ENCODE measurements at regions not wholly inside any gene's neighbourhood (a gene's known extent, or its start where the extent isn't known, plus 50 kb on each side); places are given as distances from the start of the nearest gene placed in this dataset.
"Not testable (repeated sequence)": the region's sequence is repeated elsewhere in the genome, so short reads cannot be mapped to it uniquely, and the experiment has no call there.

DNA sequence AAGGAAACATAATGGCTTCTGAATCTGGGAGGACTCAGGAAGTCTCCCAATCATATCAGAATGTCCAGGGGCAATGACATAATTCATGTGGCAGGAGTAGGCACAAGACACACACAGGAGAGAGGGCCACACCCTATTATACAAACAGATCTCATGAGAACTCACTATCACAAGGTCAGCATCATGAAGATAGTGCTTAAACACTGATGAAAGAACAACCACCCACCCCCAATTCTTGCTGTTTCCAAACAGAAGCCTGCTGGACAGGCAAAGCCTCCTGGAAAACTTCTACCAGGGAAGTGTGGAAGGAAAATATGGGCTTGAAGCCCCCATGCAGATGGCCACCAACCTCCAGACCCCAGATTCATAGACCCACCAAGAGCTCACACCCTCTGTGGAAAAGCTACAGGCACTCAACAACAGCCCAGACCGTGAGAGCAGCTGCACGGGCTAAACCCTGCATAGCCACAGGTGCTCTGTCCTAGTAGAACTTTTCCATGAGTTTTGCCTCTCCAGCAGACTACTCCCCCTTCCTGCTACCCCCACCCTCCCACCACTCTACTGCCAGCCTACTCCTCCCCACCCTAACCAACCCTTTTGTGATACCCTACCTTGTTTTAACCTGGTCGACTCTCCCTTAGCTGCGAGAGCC is 287.1 kb downstream of the POTED start:
- not testable (repeated sequence) for H3K4me1 ChIP-seq (ENCODE audit: control insufficient read depth, insufficient read depth, low read length, unreplicated experiment); H3K36me3 ChIP-seq (ENCODE audit: insufficient read depth, low read length); H2AFZ ChIP-seq (ENCODE audit: low read length, unreplicated experiment); H3K27me3 ChIP-seq (ENCODE audit: insufficient read depth, low read length); H3K79me2 ChIP-seq (ENCODE audit: control insufficient read depth, insufficient read depth, low read length, unreplicated experiment); H3K27ac ChIP-seq (ENCODE audit: low read depth, low read length); H3K4me3 ChIP-seq (ENCODE audit: low read depth, low read length)

DNA sequence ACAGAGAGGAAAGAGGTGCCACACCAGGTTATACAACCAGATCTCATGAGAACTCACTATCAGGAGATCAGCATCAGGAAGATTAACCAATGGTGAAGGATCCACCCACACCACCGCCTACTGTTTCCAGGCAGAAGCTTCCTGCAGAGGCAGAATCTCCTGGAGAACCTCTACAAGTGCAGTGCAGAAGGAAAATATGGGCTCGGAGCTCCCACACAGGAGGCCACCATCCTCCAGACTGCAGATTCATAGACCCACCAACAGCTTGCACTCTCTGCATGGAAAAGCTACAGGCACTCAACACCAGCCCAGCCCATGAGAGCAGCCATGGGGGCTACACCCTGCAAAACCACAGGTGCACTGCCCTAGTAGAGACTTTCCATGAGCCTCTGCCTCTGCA is 284.0 kb downstream of the POTED start:
- not testable (repeated sequence) for H3K79me2 ChIP-seq (ENCODE audit: control insufficient read depth, insufficient read depth, low read length, unreplicated experiment); H3K4me1 ChIP-seq (ENCODE audit: control insufficient read depth, insufficient read depth, low read length, unreplicated experiment); H3K27ac ChIP-seq (ENCODE audit: low read depth, low read length); H2AFZ ChIP-seq (ENCODE audit: low read length, unreplicated experiment); H3K36me3 ChIP-seq (ENCODE audit: insufficient read depth, low read length); H3K4me3 ChIP-seq (ENCODE audit: low read depth, low read length); H3K27me3 ChIP-seq (ENCODE audit: insufficient read depth, low read length)

DNA sequence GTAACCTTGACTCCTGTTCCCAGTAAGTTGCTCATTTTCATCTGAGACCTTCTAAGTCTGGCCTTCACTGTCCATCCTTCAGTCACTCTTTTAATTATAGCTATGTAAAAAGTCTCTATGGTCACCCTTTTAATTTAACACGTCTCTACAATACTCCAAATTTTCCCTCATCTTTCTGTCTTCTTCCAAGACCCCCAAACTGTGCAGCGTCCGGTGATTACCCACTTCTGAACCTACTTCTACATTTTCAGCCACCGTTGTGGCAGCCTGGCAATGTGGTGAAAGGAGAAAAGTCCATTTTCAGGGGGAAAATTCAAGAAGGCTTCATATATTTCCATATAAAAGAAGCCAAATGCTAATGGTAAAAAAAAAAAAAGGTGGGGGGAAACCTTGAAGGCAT is 283.4 kb downstream of the POTED start:
- H3K4me3 ChIP-seq (ENCODE audit: low read depth, low read length); H3K27ac ChIP-seq (ENCODE audit: low read depth, low read length): not testable (repeated sequence)

DNA sequence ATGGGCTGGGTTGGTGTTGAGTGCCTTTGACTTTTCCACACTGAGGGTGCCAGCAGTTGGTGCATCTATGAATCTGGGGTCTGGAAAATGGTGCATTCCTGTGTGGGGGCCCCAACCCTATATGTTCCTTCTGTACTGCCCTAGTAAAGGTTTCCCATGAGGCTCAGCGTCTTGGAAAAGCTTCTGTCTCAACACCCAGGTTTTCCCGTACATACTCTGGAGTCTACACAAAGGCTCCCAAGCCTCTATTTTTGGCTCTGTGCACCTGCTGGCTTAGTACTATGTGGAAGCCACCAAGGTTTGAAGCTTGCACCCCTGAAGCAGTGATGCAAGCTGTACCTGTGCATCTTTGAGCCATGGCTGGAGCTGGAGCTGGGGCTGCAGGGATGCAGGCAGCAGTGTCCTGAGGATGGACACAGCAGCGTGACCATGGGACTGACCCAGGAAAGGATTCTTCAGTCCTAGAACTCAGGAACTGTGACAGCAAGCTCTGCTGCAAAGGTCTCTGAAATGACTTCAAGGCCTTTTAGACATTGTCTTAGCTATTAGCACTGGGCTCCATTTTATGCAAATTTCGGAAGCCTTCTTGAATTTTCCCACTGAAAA is 282.7 kb downstream of the POTED start:
- not testable (repeated sequence) for H3K4me3 ChIP-seq (ENCODE audit: low read depth, low read length); H3K36me3 ChIP-seq (ENCODE audit: insufficient read depth, low read length); H3K4me1 ChIP-seq (ENCODE audit: control insufficient read depth, insufficient read depth, low read length, unreplicated experiment); H3K79me2 ChIP-seq (ENCODE audit: control insufficient read depth, insufficient read depth, low read length, unreplicated experiment); H3K27me3 ChIP-seq (ENCODE audit: insufficient read depth, low read length); H3K27ac ChIP-seq (ENCODE audit: low read depth, low read length); H2AFZ ChIP-seq (ENCODE audit: low read length, unreplicated experiment)

More for the DNA sequence above, 283.4 kb downstream of the POTED start:
- not testable (repeated sequence) for H3K27me3 ChIP-seq (ENCODE audit: insufficient read depth, low read length); H3K79me2 ChIP-seq (ENCODE audit: control insufficient read depth, insufficient read depth, low read length, unreplicated experiment); H2AFZ ChIP-seq (ENCODE audit: low read length, unreplicated experiment); H3K36me3 ChIP-seq (ENCODE audit: insufficient read depth, low read length); H3K4me1 ChIP-seq (ENCODE audit: control insufficient read depth, insufficient read depth, low read length, unreplicated experiment)

DNA sequence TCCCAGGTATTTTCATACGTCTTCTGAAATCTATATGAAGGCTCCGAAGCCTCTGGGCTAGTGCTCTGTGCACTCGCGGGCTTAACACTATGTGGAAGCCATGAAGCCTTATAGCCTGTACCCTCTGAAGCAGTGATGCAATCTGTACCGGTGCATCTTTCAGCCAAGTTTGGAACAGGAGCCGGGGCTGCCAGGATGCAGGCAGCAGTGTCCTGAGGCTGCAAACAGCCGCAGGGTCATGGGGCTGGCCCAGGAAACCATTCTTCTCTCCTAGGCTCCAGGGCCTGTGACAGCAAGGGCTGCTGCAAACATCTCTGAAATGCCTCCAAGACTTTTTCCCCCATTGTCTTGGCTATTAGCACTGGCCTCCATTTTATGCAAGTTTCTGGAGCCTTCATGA is 279.6 kb downstream of the POTED start:
- H3K36me3 ChIP-seq (ENCODE audit: insufficient read depth, low read length); H3K4me3 ChIP-seq (ENCODE audit: low read depth, low read length); H3K27me3 ChIP-seq (ENCODE audit: insufficient read depth, low read length); H3K4me1 ChIP-seq (ENCODE audit: control insufficient read depth, insufficient read depth, low read length, unreplicated experiment); H2AFZ ChIP-seq (ENCODE audit: low read length, unreplicated experiment); H3K79me2 ChIP-seq (ENCODE audit: control insufficient read depth, insufficient read depth, low read length, unreplicated experiment); H3K27ac ChIP-seq (ENCODE audit: low read depth, low read length): not testable (repeated sequence)

DNA sequence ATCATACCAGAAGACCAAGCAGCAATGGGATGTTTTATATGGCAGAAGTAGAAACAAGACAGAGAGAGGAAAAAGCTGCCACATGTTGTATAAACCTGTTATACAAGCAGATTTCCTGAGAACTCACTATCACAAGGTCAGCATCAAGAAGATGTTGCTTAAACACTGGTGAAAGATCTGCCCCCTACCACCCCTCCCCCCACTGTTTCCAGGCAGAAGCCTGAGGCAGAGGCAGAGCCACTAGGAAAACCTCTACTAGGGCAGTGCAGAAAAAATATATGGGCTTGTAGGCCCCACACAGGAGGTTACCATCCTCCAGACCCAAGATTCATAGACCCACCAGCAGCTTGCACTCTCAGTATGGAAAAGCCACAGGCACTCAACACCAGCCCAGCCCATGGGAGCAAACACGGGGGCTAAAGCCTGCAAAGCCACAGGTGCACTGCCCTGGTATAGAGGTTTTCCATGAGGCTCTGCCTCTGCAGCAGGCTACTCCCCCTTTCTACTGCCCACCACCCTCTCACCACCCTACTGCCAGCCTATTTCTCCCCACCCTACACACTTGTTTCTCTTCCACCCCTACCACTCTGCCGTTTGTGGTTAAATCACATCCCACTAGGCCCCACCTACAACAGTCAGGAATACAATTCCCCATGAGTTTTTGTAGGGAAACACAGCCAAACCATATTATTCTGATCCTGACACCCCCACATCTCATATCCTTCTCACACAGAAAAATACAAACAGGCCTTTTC is 274.2 kb downstream of the POTED start:
- H3K36me3 ChIP-seq (ENCODE audit: insufficient read depth, low read length); H2AFZ ChIP-seq (ENCODE audit: low read length, unreplicated experiment); H3K4me3 ChIP-seq (ENCODE audit: low read depth, low read length); H3K4me1 ChIP-seq (ENCODE audit: control insufficient read depth, insufficient read depth, low read length, unreplicated experiment); H3K27ac ChIP-seq (ENCODE audit: low read depth, low read length); H3K79me2 ChIP-seq (ENCODE audit: control insufficient read depth, insufficient read depth, low read length, unreplicated experiment); H3K27me3 ChIP-seq (ENCODE audit: insufficient read depth, low read length): not testable (repeated sequence)

DNA sequence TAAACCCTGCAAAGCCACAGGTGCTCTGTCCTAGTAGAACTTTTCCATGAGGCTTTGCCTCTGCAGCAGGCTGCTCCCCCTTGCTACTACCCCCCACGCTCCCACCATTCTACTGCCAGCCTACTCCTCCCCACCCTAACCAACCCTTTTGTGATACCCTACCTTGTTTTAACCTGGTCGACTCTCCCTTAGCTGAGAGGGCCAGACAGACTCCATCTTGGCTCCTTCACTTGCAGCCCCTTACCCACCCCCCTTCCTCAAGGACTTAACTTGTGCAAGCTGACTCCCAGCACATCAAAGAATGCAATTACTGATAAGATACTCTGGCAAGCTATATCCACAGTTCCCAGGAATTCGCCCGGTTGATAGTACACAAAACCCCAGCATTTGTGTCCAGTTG is 267.9 kb downstream of the POTED start:
- not testable (repeated sequence) for H3K4me3 ChIP-seq (ENCODE audit: low read depth, low read length); H3K27ac ChIP-seq (ENCODE audit: low read depth, low read length); H3K79me2 ChIP-seq (ENCODE audit: control insufficient read depth, insufficient read depth, low read length, unreplicated experiment); H3K27me3 ChIP-seq (ENCODE audit: insufficient read depth, low read length); H3K36me3 ChIP-seq (ENCODE audit: insufficient read depth, low read length); H2AFZ ChIP-seq (ENCODE audit: low read length, unreplicated experiment); H3K4me1 ChIP-seq (ENCODE audit: control insufficient read depth, insufficient read depth, low read length, unreplicated experiment)

DNA sequence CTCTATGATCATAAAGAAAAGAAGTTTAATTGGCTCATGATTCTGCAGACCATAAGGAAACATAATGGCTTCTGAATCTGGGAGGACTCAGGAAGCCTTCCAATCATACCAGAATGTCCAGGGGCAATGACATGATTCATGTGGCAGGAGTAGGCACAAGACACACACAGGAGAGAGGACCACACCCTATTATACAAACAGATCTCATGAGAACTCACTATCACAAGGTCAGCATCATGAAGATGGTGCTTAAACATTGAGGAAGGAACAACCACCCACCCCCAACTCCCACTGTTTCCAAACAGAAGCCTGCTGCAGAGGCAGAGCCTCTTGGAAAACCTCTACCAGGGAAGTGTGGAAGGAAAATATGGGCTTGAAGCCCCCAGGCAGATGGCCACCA is 267.4 kb downstream of the POTED start:
- not testable (repeated sequence) for H3K27me3 ChIP-seq (ENCODE audit: insufficient read depth, low read length); H3K4me3 ChIP-seq (ENCODE audit: low read depth, low read length); H3K79me2 ChIP-seq (ENCODE audit: control insufficient read depth, insufficient read depth, low read length, unreplicated experiment); H2AFZ ChIP-seq (ENCODE audit: low read length, unreplicated experiment); H3K36me3 ChIP-seq (ENCODE audit: insufficient read depth, low read length); H3K27ac ChIP-seq (ENCODE audit: low read depth, low read length); H3K4me1 ChIP-seq (ENCODE audit: control insufficient read depth, insufficient read depth, low read length, unreplicated experiment)

DNA sequence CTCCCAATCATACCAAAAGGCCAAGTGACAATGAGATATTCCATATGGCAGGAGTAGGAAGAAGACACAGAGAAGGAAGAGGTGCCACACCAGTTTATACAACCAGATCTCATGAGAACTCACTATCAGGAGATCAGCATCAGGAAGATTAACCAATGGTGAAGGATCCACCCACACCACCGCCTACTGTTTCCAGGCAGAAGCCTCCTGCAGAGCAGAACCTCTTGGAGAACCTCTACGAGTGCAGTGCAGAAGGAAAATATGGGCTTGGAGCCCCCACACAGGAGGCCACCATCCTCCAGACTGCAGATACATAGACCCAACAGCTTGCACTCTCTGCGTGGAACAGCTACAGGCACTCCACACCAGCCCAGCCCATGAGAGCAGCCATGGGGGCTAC is 264.4 kb downstream of the POTED start:
- H3K79me2 ChIP-seq (ENCODE audit: control insufficient read depth, insufficient read depth, low read length, unreplicated experiment); H3K4me3 ChIP-seq (ENCODE audit: low read depth, low read length); H2AFZ ChIP-seq (ENCODE audit: low read length, unreplicated experiment); H3K27me3 ChIP-seq (ENCODE audit: insufficient read depth, low read length); H3K27ac ChIP-seq (ENCODE audit: low read depth, low read length); H3K36me3 ChIP-seq (ENCODE audit: insufficient read depth, low read length); H3K4me1 ChIP-seq (ENCODE audit: control insufficient read depth, insufficient read depth, low read length, unreplicated experiment): not testable (repeated sequence)

DNA sequence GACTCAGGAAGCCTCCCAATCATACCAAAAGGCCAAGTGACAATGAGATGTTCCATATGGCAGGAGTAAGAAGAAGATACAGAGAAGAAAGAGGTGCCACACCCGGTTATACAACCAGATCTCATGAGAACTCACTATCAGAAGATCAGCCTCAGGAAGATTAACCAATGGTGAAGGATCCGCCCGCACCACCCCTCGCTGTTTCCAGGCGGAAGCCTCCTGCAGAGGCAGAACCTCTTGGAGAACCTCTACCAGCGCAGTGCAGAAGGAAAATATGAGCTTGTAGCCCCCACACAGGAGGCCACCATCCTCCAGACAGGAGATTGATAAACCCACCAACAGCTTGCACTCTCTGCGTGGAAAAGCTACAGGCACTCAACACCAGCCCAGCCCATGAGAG is 245.1 kb downstream of the POTED start:
- Histone ChIP-seq H3K4me3 (ENCODE audit: low read depth, low read length) (no peak overlapping the region), H3K79me2 (ENCODE audit: control insufficient read depth, insufficient read depth, low read length, unreplicated experiment) (no peaks in the 10 kb centered on the region), H3K27ac (ENCODE audit: low read depth, low read length) (no peak overlapping the region)

DNA sequence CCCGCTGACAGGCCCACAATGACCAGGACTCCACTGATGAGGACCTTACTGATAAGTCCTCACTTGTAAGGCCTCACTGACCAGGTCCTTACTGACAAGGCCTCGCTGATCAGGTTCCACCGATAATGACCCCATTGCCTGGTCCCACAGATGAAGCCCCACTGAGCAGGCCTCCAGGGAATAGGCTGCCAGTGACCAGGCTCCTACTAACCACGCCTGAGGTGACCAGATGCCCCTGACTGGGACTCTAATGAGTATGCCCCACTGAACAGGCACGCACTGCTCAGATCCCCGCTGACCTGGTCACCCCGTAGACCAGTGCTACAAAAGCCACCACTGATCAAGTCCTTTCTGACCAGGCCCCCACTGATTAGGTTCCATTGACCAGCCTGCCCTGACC is 241.2 kb downstream of the POTED start:
- H3K79me2 ChIP-seq (ENCODE audit: control insufficient read depth, insufficient read depth, low read length, unreplicated experiment); H3K27me3 ChIP-seq (ENCODE audit: insufficient read depth, low read length); H3K4me1 ChIP-seq (ENCODE audit: control insufficient read depth, insufficient read depth, low read length, unreplicated experiment); H3K4me3 ChIP-seq (ENCODE audit: low read depth, low read length); H2AFZ ChIP-seq (ENCODE audit: low read length, unreplicated experiment); H3K36me3 ChIP-seq (ENCODE audit: insufficient read depth, low read length); H3K27ac ChIP-seq (ENCODE audit: low read depth, low read length): not testable (repeated sequence)

More for the DNA sequence above, 245.1 kb downstream of the POTED start:
- H3K27me3 ChIP-seq (ENCODE audit: insufficient read depth, low read length) = no peaks in the 10 kb centered on the region
- H2AFZ ChIP-seq (ENCODE audit: low read length, unreplicated experiment) = no peak overlapping the region
- H3K36me3 ChIP-seq (ENCODE audit: insufficient read depth, low read length) = no peaks in the 10 kb centered on the region
- H3K4me1 ChIP-seq (ENCODE audit: control insufficient read depth, insufficient read depth, low read length, unreplicated experiment) = no peaks in the 10 kb centered on the region
